PC-3 (cell line): ENCODE measurements at regions not wholly inside any gene's neighbourhood (a gene's known extent, or its start where the extent isn't known, plus 50 kb on each side); places are given as distances from the start of the nearest gene placed in this dataset.

ENCODE experiments used
- ATAC-seq: fragments of 200-7000 bp; cut with Tn5 transposase; 2 replicates; pipeline ENCODE4 v1.9.1; 2020; ENCODE audit warnings: mild to moderate bottlenecking, moderate library complexity
- BruUV-seq: library from RNA; stranded (reverse); fragments of 400-500 nt; replicated peaks from 2 replicates; lab custom pipeline; 2021; lab: Mats Ljungman, UMichigan
- CTCF ChIA-PET: fragments of 300-600 bp; sonication (Branson Sonifier 250); formaldehyde crosslinking; loops from one replicate; lab custom pipeline; 2022; ENCODE audit warnings: antibody characterized with exemption; lab: Charles Lee
- POLR2A ChIA-PET: fragments of 300-600 bp; sonication (Branson Sonifier 250); formaldehyde crosslinking; loops from one replicate; lab custom pipeline; 2022; ENCODE audit warnings: antibody characterized with exemption; ENCODE audit not compliant: unreplicated experiment; lab: Charles Lee
- DNase-seq: peaks from one replicate; pipeline ENCODE4 v3.0.0-alpha.2; 2015
- H2AFZ ChIP-seq: fragments of 300-600 bp; sonication (generic); 2 replicates; pipeline ENCODE4 v1.6.0; 2016; ENCODE audit warnings: antibody characterized with exemption, low read length
- H3F3A ChIP-seq: fragments of 300-600 bp; sonication (generic); one replicate; pipeline ENCODE4 v1.6.0; 2017; ENCODE audit warnings: antibody characterized with exemption, low read length, control low read depth, mild to moderate bottlenecking; ENCODE audit not compliant: unreplicated experiment
- H3K27ac ChIP-seq: fragments of 300-600 bp; sonication (generic); 2 replicates; pipeline ENCODE4 v1.5.1; 2016; ENCODE audit warnings: mild to moderate bottlenecking, low read length
- H3K27me3 ChIP-seq: fragments of 300-600 bp; sonication (generic); 2 replicates; pipeline ENCODE4 v1.6.1; 2016; ENCODE audit warnings: low read length, mixed read lengths
- H3K36me3 ChIP-seq: fragments of 300-600 bp; sonication (generic); 2 replicates; pipeline ENCODE4 v1.6.1; 2016; ENCODE audit warnings: low read depth, mixed run types, low read length, mixed read lengths
- H3K4me1 ChIP-seq: fragments of 300-600 bp; sonication (generic); 2 replicates; pipeline ENCODE4 v1.5.1; 2016; ENCODE audit warnings: low read length; ENCODE audit not compliant: insufficient read depth
- H3K4me2 ChIP-seq: fragments of 300-600 bp; sonication (generic); 2 replicates; pipeline ENCODE4 v1.6.0; 2016; ENCODE audit warnings: low read length
- H3K4me3 ChIP-seq: fragments of 300-600 bp; sonication (generic); 2 replicates; pipeline ENCODE4 v1.5.1; 2016; ENCODE audit warnings: mild to moderate bottlenecking, low read length, mixed read lengths
- H3K79me2 ChIP-seq: fragments of 300-600 bp; sonication (generic); 2 replicates; pipeline ENCODE4 v1.6.1; 2017; ENCODE audit warnings: low read length, mixed read lengths
- H3K9ac ChIP-seq: fragments of 300-600 bp; sonication (generic); 2 replicates; pipeline ENCODE4 v1.6.0; 2016; ENCODE audit warnings: mild to moderate bottlenecking, low read length
- H3K9me2 ChIP-seq: fragments of 300-600 bp; sonication (generic); replicated peaks from 2 replicates; pipeline ENCODE4 v1.6.1; 2016; ENCODE audit warnings: mixed run types, low read length, mixed read lengths
- H3K9me3 ChIP-seq: fragments of 300-600 bp; sonication (generic); 2 replicates; pipeline ENCODE4 v1.6.1; 2016; ENCODE audit warnings: low read length, mixed read lengths
- H4K20me1 ChIP-seq: fragments of 300-600 bp; sonication (generic); 2 replicates; pipeline ENCODE4 v1.6.1; 2016; ENCODE audit warnings: low read length, mixed read lengths
- CTCF ChIP-seq: fragments of 300-600 bp; sonication (generic); conservative IDR thresholded peaks from 2 replicates; pipeline ENCODE4 v1.5.1; 2017; ENCODE audit warnings: antibody characterized with exemption, low read depth, mild to moderate bottlenecking, low read length
- EZH2 ChIP-seq: fragments of 300-600 bp; sonication (generic); IDR thresholded peaks from one replicate; pipeline ENCODE4 v1.6.1; 2017; ENCODE audit warnings: antibody characterized with exemption, mild to moderate bottlenecking, low read length; ENCODE audit not compliant: unreplicated experiment
- EZH2phosphoT487 ChIP-seq: fragments of 300-600 bp; sonication (generic); IDR thresholded peaks from 2 replicates; pipeline ENCODE4 v1.6.1; 2018; ENCODE audit warnings: mild to moderate bottlenecking, antibody characterized with exemption, low read length, borderline replicate concordance
- intact Hi-C: fragments of 100-400 bp; cut with micrococcal nuclease; formaldehyde crosslinking; loops from 2 replicates; pipeline ENCODE4 v1.9.0; 2023

- H2AFZ ChIP-seq, result no peak overlapping the region
- H3K9ac ChIP-seq, result no peak overlapping the region
- no peaks in the 10 kb centered on the region for H3K27me3 ChIP-seq
- H3K4me1 ChIP-seq, result no peaks in the 10 kb centered on the region
- no peak overlapping the region for H3K4me2 ChIP-seq
- no peaks in the 10 kb centered on the region for H3F3A ChIP-seq
- no peaks in the 10 kb centered on the region for H3K9me3 ChIP-seq
- H4K20me1 ChIP-seq, result no peaks in the 10 kb centered on the region
- no peaks in the 10 kb centered on the region for H3K79me2 ChIP-seq
- no peak overlapping the region for H3K4me3 ChIP-seq
- ChIA-PET CTCF (no interaction called here), POLR2A (no interaction called here)
- H3K36me3 ChIP-seq, result no peaks in the 10 kb centered on the region
- BruUV-seq, result no TSS peak
- H3K9me2 ChIP-seq, result no peaks in the 10 kb centered on the region
- H3K27ac ChIP-seq, result no peak overlapping the region
- ATAC-seq (no peak), DNase-seq (no peak)
- no peak for TF ChIP-seq CTCF
- no peak for TF ChIP-seq EZH2
- no peak for TF ChIP-seq EZH2phosphoT487
- intact Hi-C loops, result no loop called here
Measured at GRCh38 chr12:20174528-20175175, 193.7 kb upstream of the PDE3A start.

- H3F3A ChIP-seq, result no peaks in the 10 kb centered on the region
- H3K9ac ChIP-seq, result no peak overlapping the region
- H3K4me1 ChIP-seq, result no peaks in the 10 kb centered on the region
- H2AFZ ChIP-seq, result no peak overlapping the region
- no peaks in the 10 kb centered on the region for H4K20me1 ChIP-seq
- H3K27ac ChIP-seq, result no peak overlapping the region
- intact Hi-C loops, result no loop called here
- BruUV-seq, result no TSS peak
- no peaks in the 10 kb centered on the region for H3K27me3 ChIP-seq
- CTCF ChIA-PET, result no interaction called here
- H3K9me3 ChIP-seq, result no peaks in the 10 kb centered on the region
- DNase-seq (no peak), ATAC-seq (no peak)
- POLR2A ChIA-PET, result no interaction called here
- H3K4me3 ChIP-seq, result no peak overlapping the region
- H3K79me2 ChIP-seq, result no peaks in the 10 kb centered on the region
- no peaks in the 10 kb centered on the region for H3K9me2 ChIP-seq
- H3K36me3 ChIP-seq, result no peaks in the 10 kb centered on the region
- TF ChIP-seq CTCF (no peak), EZH2phosphoT487 (no peak), EZH2 (no peak)
- H3K4me2 ChIP-seq, result no peak overlapping the region
Measured at GRCh38 chr12:20175704-20176388, 192.5 kb upstream of the PDE3A start.
